CD4-positive, alpha-beta T cell treated with Interleukin-6 for 4 hours (primary cell): ENCODE measurements at regions not wholly inside any gene's neighbourhood (a gene's known extent, or its start where the extent isn't known, plus 50 kb on each side); places are given as distances from the start of the nearest gene placed in this dataset.

Experiments used
- DNase-seq: peaks from one replicate; pipeline ENCODE4 v3.0.0-alpha.2; 2020; ENCODE audit warnings: mixed read lengths

GRCh38 chr2:120809609-120810440 is 74.2 kb downstream of the GLI2 start:
- DNase-seq, result no peak

GRCh38 chr2:120810639-120811038 is 75.0 kb downstream of the GLI2 start:
- DNase-seq, result no peak

GRCh38 chr2:120812866-120813265 is 77.2 kb downstream of the GLI2 start:
- DNase-seq, result no peak

DNA sequence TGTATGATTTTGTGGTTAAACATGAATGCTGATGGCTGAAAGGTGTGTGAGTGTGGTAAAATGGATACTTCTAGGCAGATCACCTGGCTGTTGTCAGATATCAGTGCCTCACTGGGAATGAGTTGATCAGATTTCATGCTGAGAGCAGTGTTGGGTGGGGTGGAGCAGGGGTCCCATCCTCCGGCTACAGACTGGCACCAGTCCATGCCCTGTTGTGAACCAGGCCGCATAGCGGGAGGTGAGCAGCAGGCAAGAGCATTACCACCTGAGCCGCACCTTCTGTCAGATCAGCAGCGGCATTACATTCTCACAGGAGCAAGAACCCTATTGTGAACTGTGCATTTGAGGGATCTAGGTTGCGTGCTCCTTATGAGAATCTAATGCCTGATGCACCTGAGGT is 78.7 kb downstream of the GLI2 start:
- DNase-seq, result no peak

- no peak for DNase-seq
These were observed 79.6 kb downstream of the GLI2 start for GRCh38 chr2:120815292-120815691.

GRCh38 chr2:120817136-120817955 is 81.7 kb downstream of the GLI2 start:
- no peak for DNase-seq

GRCh38 chr2:120817956-120818325 is 82.3 kb downstream of the GLI2 start:
- DNase-seq, result no peak

- no peak for DNase-seq
These were observed 82.8 kb downstream of the GLI2 start for GRCh38 chr2:120818441-120818920.

GRCh38 chr2:120819720-120820210 is 84.1 kb downstream of the GLI2 start:
- no peak for DNase-seq

DNA sequence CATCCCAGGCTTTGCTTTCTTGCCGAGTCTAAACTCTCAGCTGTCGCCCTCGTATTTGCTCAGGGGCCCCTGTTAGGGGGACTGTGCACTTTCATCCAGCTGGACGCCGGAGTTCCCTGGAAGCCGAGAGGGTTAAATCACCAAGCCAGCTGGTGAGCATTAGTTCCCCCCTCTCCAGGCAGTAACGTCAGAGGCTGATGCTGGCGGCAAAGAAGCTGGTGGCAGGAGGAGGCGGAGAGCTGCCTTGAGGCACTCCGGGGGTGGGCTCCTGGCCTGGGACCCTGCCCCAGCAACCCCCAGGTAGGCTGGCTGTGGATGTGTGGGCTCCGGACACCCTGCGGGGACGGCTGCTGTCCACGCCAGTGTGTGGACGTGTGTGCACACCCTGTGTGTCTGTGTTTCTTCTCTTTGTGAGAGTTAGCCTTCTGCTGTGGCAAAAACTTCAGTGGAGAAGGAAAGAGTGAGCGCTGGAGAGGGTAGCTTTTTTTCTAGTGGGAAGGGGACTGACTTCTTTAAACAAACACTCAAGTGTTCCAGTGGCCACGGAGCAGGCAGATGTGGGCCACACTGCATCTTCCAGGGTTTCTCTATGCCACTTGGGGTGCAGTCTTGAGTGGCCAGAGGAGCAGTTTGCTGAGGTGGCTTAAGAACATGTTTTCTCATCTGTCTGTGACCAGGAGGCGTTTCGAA is 84.7 kb downstream of the GLI2 start:
- DNase-seq, result no peak

DNA sequence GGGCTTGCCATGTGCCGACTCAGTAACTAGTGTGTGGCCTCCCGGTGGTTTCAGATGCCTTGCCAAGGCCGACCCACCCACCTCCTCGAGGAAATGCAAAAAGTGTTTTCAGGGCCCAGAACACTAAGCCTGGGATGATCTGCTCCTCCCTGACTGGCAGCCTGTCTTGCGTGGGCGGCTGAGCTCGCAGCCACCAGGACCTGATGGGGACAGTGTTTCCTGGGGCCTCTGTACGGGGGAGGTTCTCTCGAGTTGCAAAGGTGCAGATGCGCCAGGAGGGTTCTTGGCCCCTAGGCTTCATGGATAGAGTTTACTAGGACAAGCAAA is 85.2 kb downstream of the GLI2 start:
- no peak for DNase-seq

DNA sequence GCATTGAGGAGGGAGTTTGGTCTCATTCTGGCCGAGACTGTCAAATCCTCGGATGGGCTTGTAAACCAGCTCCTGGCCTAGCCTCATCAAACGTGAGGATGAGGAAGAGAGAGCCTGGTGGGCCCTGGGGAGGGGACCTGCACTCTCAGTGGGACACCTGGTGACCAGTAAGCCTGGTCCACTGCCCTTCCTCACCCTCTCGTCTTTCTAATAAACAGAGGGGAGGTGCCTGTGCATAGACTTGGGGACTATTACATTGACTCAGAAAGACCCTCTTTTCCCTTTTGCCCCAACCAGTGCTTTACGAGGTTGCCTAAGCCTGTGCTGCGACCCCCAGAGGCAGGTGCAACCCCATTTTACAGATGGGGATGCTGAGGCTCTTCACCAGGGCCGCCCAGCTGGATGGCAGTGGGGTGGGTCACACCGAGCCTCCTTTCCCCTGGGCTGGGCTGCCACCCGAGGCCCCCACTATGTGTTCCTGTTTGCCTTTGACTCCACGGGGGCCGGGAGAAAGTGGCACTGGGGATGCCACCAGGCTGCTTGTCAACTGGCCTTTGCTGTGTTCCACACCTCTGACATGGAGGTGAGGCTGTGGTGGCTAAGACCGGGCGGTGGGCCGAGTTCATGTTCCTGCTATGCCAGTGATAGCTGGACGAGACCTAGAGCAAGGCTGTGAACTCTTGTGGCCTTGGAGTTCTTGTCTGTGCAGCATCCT is 85.9 kb downstream of the GLI2 start:
- DNase-seq, result no peak

GRCh38 chr2:120822933-120823332 is 87.3 kb downstream of the GLI2 start:
- no peak for DNase-seq

GRCh38 chr2:120823551-120823950 is 87.9 kb downstream of the GLI2 start:
- no peak for DNase-seq

- DNase-seq, result no peak
These were observed 88.6 kb downstream of the GLI2 start for GRCh38 chr2:120824246-120824645.

DNA sequence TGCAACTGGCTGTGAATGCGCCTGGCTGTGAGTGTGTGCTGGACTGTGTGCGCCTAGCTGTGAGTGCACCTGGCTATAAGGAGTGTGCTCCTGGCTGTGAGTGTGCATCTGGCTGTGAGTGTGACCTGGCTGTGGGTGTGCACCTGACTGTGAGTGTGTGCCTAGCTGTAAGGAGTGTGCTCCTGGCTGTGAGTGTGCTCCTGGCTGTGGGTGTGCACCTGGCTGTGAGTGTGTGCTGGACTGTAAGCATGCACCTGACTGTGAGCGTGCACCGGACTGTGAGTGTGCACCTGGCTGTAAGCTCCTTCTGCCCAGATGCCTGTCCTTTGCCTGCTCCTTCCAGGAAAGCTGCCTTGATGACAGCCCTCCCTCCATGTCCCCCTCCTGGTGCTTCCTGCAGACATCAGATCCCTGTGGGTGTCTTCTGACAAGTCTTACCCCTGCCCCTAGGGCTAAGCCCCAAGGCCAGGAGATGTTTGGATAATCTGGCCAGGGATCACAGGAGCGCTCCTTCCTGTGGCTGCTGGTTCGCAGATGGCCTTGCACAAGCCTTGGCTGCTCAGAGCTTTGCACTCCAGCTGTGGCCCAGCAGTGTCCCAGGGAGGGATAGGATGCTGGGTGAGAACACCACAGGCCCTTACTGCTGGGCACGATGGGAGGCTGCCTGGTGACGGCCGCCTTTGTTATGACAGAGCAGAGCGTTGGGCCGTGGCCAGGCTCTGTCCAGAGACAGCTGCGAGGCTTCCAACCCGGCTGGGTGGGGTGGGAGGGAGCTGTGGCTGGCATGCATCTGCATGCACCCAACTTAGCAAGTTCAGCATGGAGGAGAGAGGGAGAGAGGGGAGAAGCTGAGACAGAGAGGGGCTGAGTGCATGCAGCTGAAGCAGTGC is 89.9 kb downstream of the GLI2 start:
- DNase-seq, result no peak

DNA sequence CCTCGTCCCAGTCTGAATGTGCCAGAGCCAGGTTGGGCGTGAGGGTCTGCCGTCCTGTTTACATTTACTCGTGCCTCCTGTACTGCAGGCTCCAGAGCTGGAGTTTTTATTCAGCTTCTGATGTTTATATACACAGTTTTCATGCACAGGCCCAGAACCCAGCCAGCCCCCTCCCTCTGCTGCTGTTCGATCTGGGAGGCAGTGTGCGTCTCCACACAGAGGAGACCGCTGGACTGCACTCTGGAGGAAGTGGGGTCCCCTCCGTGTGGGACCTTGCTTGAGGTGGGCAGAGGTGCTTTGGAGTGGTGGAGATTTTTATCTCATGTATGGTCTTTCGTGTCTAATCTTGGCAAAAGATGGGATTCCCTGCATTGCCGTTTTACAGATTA is 90.6 kb downstream of the GLI2 start:
- DNase-seq, result no peak

DNA sequence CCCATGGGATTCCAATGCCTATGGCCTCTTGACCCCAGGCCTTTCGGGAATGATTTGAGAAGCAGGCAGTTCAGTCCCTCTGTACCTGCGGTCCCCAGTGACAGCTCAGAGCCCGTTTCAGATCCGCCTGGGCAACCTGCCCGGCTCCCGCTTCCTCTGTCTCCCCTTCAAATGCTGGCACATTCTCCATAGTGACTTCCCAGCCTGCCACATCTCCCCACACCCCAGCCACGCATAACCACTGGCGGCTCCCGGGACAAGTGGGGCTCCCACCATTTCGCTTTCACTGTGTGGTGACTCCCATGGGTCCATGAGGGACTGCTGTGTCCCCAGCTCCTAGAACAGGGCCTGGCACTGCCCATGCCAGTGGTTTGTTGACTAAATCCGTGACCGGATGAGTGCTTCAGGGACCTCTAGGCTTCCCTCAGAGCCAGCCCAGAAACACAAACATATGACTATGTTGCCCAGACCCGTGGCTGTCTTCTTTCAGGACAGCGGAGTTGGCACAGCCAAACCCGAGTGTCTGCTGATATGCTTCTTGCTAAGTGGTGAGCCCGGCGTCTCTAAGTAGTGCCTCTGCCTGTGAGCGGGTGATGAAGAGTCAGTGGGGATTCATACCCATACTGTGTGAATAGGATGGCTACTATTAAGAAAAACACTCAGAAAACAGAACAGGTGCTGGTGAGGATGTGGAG is 91.2 kb downstream of the GLI2 start:
- no peak for DNase-seq

DNA sequence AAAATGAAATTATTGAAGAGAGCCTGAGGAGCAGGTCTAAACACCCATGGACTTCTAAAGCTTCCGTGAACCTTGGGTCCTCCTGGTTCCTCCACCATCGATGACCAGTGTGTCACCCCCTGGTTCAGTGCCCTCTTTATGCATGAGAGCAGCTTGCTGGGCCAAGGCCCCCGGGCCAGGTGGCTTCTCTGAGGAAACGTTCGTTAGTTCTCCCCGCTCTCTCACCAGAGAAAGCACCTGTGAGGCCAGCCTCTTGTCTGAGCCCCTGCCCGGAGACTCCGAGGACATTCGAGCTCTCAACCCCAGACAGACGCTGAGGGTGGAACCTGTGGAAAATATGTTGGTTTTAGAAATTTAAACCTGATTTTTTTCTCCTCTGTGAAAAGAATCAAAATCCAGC is 92.4 kb downstream of the GLI2 start:
- DNase-seq, result no peak

GRCh38 chr2:120828829-120829632 is 93.4 kb downstream of the GLI2 start:
- no peak for DNase-seq
